Astrocyte (in vitro differentiated cells and primary cell): ENCODE measurements at regions not wholly inside any gene's neighbourhood (a gene's known extent, or its start where the extent isn't known, plus 50 kb on each side); places are given as distances from the start of the nearest gene placed in this dataset.

ENCODE experiments used
- EZH2 ChIP-seq: IDR thresholded peaks from 2 replicates; pipeline ENCODE4 v1.6.1; 2012; ENCODE audit warnings: mild to moderate bottlenecking, low read length, inconsistent platforms; ENCODE audit not compliant: insufficient read depth
- TF ChIP-seq, protein P1 (sequence below): IDR thresholded peaks from 2 replicates; pipeline ENCODE4 v1.5.1; 2011; ENCODE audit warnings: low read depth, mild to moderate bottlenecking, inconsistent platforms, low read length, moderate library complexity; ENCODE audit not compliant: insufficient read depth

- TF ChIP-seq, protein P1, sequence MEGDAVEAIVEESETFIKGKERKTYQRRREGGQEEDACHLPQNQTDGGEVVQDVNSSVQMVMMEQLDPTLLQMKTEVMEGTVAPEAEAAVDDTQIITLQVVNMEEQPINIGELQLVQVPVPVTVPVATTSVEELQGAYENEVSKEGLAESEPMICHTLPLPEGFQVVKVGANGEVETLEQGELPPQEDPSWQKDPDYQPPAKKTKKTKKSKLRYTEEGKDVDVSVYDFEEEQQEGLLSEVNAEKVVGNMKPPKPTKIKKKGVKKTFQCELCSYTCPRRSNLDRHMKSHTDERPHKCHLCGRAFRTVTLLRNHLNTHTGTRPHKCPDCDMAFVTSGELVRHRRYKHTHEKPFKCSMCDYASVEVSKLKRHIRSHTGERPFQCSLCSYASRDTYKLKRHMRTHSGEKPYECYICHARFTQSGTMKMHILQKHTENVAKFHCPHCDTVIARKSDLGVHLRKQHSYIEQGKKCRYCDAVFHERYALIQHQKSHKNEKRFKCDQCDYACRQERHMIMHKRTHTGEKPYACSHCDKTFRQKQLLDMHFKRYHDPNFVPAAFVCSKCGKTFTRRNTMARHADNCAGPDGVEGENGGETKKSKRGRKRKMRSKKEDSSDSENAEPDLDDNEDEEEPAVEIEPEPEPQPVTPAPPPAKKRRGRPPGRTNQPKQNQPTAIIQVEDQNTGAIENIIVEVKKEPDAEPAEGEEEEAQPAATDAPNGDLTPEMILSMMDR: no peak
- no peak for TF ChIP-seq EZH2
Measured at GRCh38 chr13:104841110-104841509, 1694.4 kb downstream of the EFNB2 start.
